ENCODE measurements at regions not wholly inside any gene's neighbourhood (a gene's known extent, or its start where the extent isn't known, plus 50 kb on each side); places are given as distances from the start of the nearest gene placed in this dataset.
"Not testable (repeated sequence)": the region's sequence is repeated elsewhere in the genome, so short reads cannot be mapped to it uniquely, and the experiment has no call there.

DNA sequence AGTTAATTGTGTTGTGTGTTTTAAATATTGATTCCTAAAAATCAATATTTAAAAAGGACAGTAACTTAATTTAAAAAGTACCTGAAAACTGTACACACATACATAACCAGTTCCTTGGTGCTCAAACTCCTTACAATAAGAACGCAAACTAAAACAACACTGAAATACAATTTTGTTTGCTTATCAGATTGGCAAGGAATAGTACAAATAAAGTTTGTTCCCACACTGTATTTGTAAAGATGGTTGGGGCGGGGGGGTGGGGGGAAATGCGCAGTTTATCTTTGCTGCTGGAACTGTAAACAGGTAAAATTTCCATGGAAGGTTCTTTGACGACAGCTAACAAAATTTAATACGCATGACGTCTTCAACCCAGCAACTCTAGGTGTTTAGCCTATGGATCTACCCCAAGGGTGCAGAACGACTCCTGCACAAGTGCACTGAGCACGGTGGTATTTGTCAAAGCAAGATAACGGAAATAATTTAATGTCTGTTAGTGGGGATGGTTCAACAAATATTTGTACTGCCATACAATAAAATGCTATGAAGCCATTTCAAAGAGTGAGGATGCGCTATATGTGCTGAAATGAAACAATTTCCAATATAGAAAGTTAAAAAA is 96.5 kb downstream of the ING1 start:
- FAIRE-seq, result no peak
- no peak for DNase-seq (ENCODE audit: insufficient read length, low spot score)

- DNase-seq (ENCODE audit: insufficient read length, low spot score) (no peak), FAIRE-seq (no peak)
Observed at GRCh38 chr13:110811008-110811720, 97.7 kb downstream of the ING1 start.

DNA sequence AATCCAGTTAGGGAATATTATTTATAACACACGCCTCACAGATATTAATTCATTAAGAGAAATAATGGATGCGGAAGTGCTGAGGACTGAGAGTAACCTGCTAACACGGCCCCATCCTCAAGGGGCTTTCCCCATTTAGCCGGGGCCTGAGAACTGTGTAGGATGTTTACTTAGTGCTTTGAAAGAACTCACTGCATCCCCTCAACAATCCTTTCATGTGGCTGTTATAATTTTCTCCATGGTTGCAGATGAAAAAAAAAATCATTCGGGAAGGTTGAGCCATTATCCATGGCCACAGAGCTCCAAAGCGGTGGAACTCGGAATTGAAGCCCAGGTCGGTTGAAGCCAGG is 98.2 kb downstream of the ING1 start:
- DNase-seq (ENCODE audit: insufficient read length, low spot score) (no peak), FAIRE-seq (no peak)

GRCh38 chr13:110812121-110812868 is 98.8 kb downstream of the ING1 start:
- DNase-seq (ENCODE audit: insufficient read length, low spot score) (no peak), FAIRE-seq (no peak)

DNA sequence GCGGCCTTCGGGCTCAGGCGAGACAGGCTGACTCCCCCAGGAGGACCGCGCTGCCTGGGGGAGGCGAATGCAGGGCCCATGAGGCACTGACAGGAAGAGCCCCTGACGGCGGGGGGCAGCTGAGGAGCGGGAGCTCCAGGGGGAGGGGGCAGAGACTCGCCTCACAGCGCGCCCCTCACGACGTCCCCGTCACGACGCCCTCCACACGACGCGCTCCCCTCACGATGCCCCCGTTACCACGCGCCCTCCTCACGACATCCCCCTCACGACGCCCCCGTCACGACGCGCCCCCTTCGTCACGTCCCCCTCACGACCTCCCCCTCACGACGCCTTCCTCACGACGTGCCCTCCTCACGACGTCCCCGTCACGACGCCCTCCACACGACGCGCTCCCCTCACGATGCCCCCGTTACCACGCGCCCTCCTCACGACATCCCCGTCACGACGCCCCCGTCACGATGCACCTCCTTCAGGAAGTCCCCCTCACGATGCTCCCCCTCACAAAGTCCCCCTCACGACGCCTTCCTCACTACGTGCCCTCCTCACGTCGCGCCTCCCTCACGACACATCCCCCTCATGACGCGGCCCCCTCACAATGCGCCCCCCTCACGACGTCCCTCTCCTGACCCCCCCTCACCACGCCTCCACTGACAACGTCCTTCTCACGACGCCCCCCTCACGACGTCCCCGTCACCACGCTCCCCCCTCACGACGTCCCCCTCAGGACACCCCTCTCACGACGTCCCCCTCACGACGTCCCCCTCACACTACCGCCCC is 99.6 kb downstream of the ING1 start:
- FAIRE-seq (no peak), DNase-seq (ENCODE audit: insufficient read length, low spot score) (no peak)

DNA sequence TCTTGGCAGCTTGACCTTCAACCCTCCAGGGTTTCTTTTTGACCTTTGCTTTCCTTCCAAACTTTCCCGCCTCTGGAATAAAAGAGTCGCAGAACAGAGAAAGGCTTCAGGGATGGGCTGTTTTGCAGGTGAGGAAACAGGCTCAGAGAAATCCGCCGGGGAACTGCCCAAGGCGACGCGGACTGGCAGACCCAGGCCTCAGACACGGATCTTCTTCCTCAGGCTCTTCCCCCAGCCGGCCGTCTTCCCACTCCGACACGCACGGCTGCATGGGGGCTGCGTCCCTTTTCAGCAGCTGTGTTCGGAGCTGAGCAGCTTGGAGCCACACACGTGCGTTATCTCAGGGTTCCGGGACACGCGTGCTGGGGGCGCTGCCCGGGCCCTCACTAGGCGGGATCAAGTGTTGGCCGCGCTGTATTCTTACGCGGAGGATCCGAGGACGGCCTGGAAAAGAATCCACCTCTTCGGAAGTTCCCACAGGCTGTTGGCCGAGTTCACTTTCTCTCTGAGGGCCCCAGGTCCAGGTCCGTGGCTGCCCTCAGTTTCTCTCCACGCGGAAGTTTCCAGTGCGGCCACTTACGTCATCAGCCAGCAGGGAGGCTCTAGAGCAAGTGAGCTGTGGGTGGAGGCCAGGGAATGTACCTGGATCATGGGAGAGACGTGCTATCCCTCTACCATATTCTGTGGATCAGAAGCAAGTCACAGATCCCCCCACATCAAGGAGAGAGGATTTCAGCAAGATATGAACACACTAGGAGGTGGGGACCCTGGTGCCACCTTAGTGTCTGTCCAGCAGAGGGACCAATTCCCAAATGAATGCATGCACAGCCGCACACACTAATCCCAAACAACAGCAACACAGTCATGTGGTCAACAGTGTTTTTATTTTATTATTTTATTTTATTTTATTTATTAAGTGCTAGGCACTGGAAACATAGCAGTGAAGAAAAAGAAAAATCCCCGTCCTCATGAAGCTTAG is 100.4 kb downstream of the ING1 start:
- no peak for FAIRE-seq
- DNase-seq (ENCODE audit: insufficient read length, low spot score), result no peak

DNA sequence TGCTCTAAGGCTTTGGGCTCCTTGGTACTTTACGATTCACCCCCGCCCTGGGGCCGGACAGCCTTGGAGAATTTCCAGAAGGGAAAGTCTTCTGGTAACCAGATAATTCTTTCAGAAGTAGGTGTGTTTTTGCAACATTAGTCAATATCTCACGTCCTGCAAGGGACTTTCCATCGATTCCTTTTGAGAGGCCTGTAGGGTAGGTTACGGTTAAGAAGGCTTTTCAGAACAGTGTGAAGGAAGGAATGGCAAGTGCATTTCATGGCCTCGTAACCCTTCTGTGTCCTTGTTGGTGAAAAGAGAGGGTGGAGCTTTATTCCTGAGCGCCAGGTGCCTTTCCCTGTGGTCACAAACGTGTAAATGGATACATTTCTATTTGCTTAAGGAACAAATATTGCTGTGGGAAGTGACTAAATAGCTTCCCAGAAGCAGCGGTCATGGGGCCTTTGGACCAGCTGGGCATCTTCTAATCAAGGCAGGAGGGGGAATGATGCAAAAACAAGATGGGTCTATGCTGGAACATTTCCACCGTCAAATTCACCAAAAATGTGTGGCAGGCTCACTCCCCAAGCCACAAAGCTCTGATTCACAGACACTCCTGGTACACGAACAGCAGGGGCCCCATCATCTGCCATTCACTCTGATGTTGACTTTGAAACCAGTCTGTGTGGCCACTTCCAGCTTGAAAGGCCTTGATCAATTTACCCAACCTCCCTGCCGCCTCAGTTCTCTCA is 99.2 kb downstream of the ANKRD10 start:
- DNase-seq (ENCODE audit: insufficient read length, low spot score), result no peak
- no peak for FAIRE-seq

- FAIRE-seq (no peak), DNase-seq (ENCODE audit: insufficient read length, low spot score) (no peak)
Observed at GRCh38 chr13:110816500-110816899, 98.4 kb downstream of the ANKRD10 start.

GRCh38 chr13:110817143-110817542 is 97.7 kb downstream of the ANKRD10 start:
- DNase-seq (ENCODE audit: insufficient read length, low spot score) (no peak), FAIRE-seq (no peak)

- no peak for DNase-seq (ENCODE audit: insufficient read length, low spot score)
- FAIRE-seq, result no peak
Observed at GRCh38 chr13:110818747-110819146, 96.1 kb downstream of the ANKRD10 start.

- DNase-seq (ENCODE audit: insufficient read length, low spot score), result peak; percentile 93
- peak; percentile 92 for FAIRE-seq
Observed at GRCh38 chr13:110819203-110820014, 95.5 kb downstream of the ANKRD10 start.

- no peak for DNase-seq (ENCODE audit: insufficient read length, low spot score)
- no peak for FAIRE-seq
Observed at GRCh38 chr13:110820322-110820721, 94.5 kb downstream of the ANKRD10 start.

GRCh38 chr13:110821837-110822668 is 92.8 kb downstream of the ANKRD10 start:
- DNase-seq (ENCODE audit: insufficient read length, low spot score); FAIRE-seq: not testable (repeated sequence)

GRCh38 chr13:110822669-110822945 is 92.3 kb downstream of the ANKRD10 start:
- FAIRE-seq, result no peak

GRCh38 chr13:110824702-110825300 is 90.1 kb downstream of the ANKRD10 start:
- FAIRE-seq, result no peak
- no peak for DNase-seq (ENCODE audit: insufficient read length, low spot score)

More at GRCh38 chr13:110822669-110822945, 92.3 kb downstream of the ANKRD10 start:
- no peak for DNase-seq (ENCODE audit: insufficient read length, low spot score)

DNA sequence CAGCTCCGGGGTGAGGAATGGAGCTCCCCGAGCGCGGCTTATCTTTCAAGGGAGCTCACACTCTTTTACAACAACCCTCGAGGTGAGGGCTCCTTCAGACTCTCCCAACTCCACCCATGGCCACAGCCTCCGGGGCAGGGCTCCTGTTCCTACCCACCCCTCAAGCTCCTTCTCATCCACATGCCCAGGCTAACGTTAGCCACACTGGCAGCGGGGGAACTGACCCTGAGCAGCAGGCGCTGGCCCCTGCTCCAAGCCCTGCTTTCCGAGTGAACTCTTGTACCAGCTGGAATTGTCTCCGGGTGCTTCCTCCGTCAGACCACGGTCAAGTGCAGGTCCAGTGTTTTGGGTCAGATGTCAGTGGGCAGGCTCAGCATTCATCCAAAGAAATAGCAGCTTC is 89.4 kb downstream of the ANKRD10 start:
- DNase-seq (ENCODE audit: insufficient read length, low spot score) (no peak), FAIRE-seq (no peak)

DNA sequence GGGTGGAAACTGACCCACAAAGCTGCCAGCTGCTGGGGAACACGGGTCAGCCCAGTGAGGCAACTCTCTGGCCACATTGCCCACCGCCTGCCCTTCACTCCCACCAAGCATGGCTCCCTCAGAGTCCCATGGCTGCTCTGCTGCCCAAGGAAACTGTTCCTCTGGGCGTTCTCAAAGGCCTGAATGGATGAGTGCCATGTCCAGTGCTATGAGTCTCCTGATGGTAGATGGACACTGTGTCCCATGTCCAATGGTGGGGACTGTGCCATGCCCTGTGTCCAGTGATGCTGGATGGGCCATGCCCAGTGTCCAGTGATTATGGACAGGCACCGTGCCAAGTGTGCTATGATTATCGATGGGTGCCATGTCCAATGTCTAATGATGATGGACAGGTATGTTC is 88.8 kb downstream of the ANKRD10 start:
- DNase-seq (ENCODE audit: insufficient read length, low spot score), result no peak
- FAIRE-seq, result no peak

Data from GM19239 (cell line).